ENCODE measurements at regions not wholly inside any gene's neighbourhood (a gene's known extent, or its start where the extent isn't known, plus 50 kb on each side); places are given as distances from the start of the nearest gene placed in this dataset.

GRCh38 chr1:193417945-193418744 is 231.7 kb upstream of the B3GALT2 start:
- H3K27me3 ChIP-seq (ENCODE audit: low read depth): no peaks in the 10 kb centered on the region

GRCh38 chr1:193417403-193417802 is 231.0 kb upstream of the B3GALT2 start:
- H3K9me3 ChIP-seq: no peaks in the 10 kb centered on the region
- no peak for TF ChIP-seq CTCF (IDR thresholded peaks at IDR 0.05)
- no peak overlapping the region for H3K4me3 ChIP-seq
- DNase-seq (no peak), ATAC-seq (peak in 1 of 2 donors; percentile 56)
- no peaks in the 10 kb centered on the region for H3K27me3 ChIP-seq (ENCODE audit: low read depth)
- intact Hi-C loops (cut with DNase I): no loop called here
- H3K27ac ChIP-seq: no peak overlapping the region
- H3K4me1 ChIP-seq: no peaks in the 10 kb centered on the region
- H3K36me3 ChIP-seq: no peaks in the 10 kb centered on the region

More at GRCh38 chr1:193417945-193418744, 231.7 kb upstream of the B3GALT2 start:
- Histone ChIP-seq H3K9me3 (no peaks in the 10 kb centered on the region), H3K36me3 (no peaks in the 10 kb centered on the region), H3K4me1 (no peaks in the 10 kb centered on the region), H3K27ac (peak overlapping the region; percentile 47), H3K4me3 (peak overlapping the region; percentile 41)
- no peak for DNase-seq
- no peak for TF ChIP-seq CTCF (IDR thresholded peaks at IDR 0.05)
- peak; percentile 56 to 81 for ATAC-seq
- intact Hi-C loops (cut with DNase I): no loop called here

GRCh38 chr1:193416226-193417024 is 230.0 kb upstream of the B3GALT2 start:
- Histone ChIP-seq H3K9me3 (no peaks in the 10 kb centered on the region), H3K4me3 (no peak overlapping the region), H3K27me3 (ENCODE audit: low read depth) (no peaks in the 10 kb centered on the region), H3K27ac (no peak overlapping the region), H3K4me1 (no peaks in the 10 kb centered on the region), H3K36me3 (no peaks in the 10 kb centered on the region)
- TF ChIP-seq CTCF (IDR thresholded peaks at IDR 0.05): no peak
- intact Hi-C loops (cut with DNase I): no loop called here
- ATAC-seq: no peak
- no peak for DNase-seq

- no peak for TF ChIP-seq CTCF (IDR thresholded peaks at IDR 0.05)
- no peak for ATAC-seq
- H3K4me1 ChIP-seq: no peaks in the 10 kb centered on the region
- DNase-seq: no peak
- H3K27ac ChIP-seq: no peak overlapping the region
- H3K4me3 ChIP-seq: no peak overlapping the region
- no peaks in the 10 kb centered on the region for H3K27me3 ChIP-seq (ENCODE audit: low read depth)
- intact Hi-C loops (cut with DNase I): no loop called here
- H3K9me3 ChIP-seq: no peaks in the 10 kb centered on the region
- H3K36me3 ChIP-seq: no peaks in the 10 kb centered on the region
These were observed 228.8 kb upstream of the B3GALT2 start for GRCh38 chr1:193415256-193415655.

- Histone ChIP-seq H3K9me3 (no peaks in the 10 kb centered on the region), H3K27ac (no peak overlapping the region), H3K4me3 (no peak overlapping the region), H3K4me1 (peaks cover 12% of the 10 kb centered on the region), H3K36me3 (no peaks in the 10 kb centered on the region), H3K27me3 (ENCODE audit: low read depth) (no peaks in the 10 kb centered on the region)
- no peak for ATAC-seq
- TF ChIP-seq CTCF (IDR thresholded peaks at IDR 0.05): no peak
- intact Hi-C loops (cut with DNase I): no loop called here
- no peak for DNase-seq
These were observed 227.0 kb upstream of the B3GALT2 start for GRCh38 chr1:193413376-193413775.
